ENCODE measurements at regions not wholly inside any gene's neighbourhood (a gene's known extent, or its start where the extent isn't known, plus 50 kb on each side); places are given as distances from the start of the nearest gene placed in this dataset.

GRCh38 chr16:82504836-82505235, 121.9 kb upstream of the CDH13 start:
- no peak overlapping the region for H2BK12ac ChIP-seq (ENCODE audit: low read depth, low read length)
- no peak overlapping the region for H3K14ac ChIP-seq (ENCODE audit: insufficient read length)
- no peak overlapping the region for H2BK20ac ChIP-seq (ENCODE audit: low read length)
- H3K79me2 ChIP-seq (ENCODE audit: control insufficient read depth in 1 of 2, insufficient read depth in 2 of 2, low read length in 2 of 2), result no peaks in the 10 kb centered on the region
- H3K9me3 ChIP-seq (ENCODE audit: insufficient read depth in 2 of 2, low read depth in 1 of 2, low read length in 1 of 2), result peaks cover 5 to 9% of the 10 kb centered on the region in 2 experiments; a peak in 3 of 4 replicates
- 98% methylated on average over 8 of the region's 8 CpGs; no CpG with 5 or more reads in 1 of the 2 experiments for WGBS, 2 experiments (ENCODE audit: extremely low coverage in 1 of 2, insufficient coverage in 1 of 2, insufficient read length in 1 of 2, insufficient replicate concordance in 2 of 2, low coverage in 1 of 2, low lambda C conversion rate in 2 of 2, missing lambda C conversion rate in 1 of 2)
- no peaks in the 10 kb centered on the region for H4K20me1 ChIP-seq (replicated peaks in 1 of 2; ENCODE audit: control insufficient read depth in 1 of 2, insufficient read depth in 2 of 2, low read length in 2 of 2)
- no peak overlapping the region for H4K5ac ChIP-seq (ENCODE audit: insufficient read length, low read depth, low read length)
- no peak overlapping the region for H2BK5ac ChIP-seq (ENCODE audit: low read depth, low read length)
- no peak overlapping the region for H3K4me3 ChIP-seq (ENCODE audit: extremely low read depth in 1 of 4, insufficient read depth in 2 of 4, low read depth in 3 of 4, low read length in 4 of 4)
- no peaks in the 10 kb centered on the region for H3K36me3 ChIP-seq (ENCODE audit: control insufficient read depth in 2 of 4, insufficient read depth in 4 of 4, low read length in 3 of 4)
- no peak for DNase-seq (ENCODE audit: low read depth in 1 of 2, low spot score in 2 of 2)
- H4K8ac ChIP-seq (ENCODE audit: extremely low read depth, insufficient read depth, low read length), result no peak overlapping the region
- POLR2A ChIA-PET (ENCODE audit: partially characterized antibody), result no interaction called here
- no peak overlapping the region for H3K27ac ChIP-seq (ENCODE audit: low read depth, low read length)
- H3K79me1 ChIP-seq (ENCODE audit: low read depth, low read length), result no peaks in the 10 kb centered on the region
- H2BK120ac ChIP-seq (replicated peaks; ENCODE audit: low read depth, low read length), result no peak overlapping the region
- no peak overlapping the region for H2AK5ac ChIP-seq (ENCODE audit: low read depth, low read length)
- H3K18ac ChIP-seq (ENCODE audit: extremely low read depth, low read length), result no peak overlapping the region
- H3K4me1 ChIP-seq (replicated peaks in 1 of 4; ENCODE audit: control insufficient read depth in 3 of 4, insufficient read depth in 4 of 4, low read length in 3 of 4), result no peaks in the 10 kb centered on the region
- no peak for FAIRE-seq
- no peak overlapping the region for H4K91ac ChIP-seq (replicated peaks; ENCODE audit: insufficient read length, low read length)
- CTCF ChIA-PET (ENCODE audit: partially characterized antibody), result no interaction called here
- no peak overlapping the region for H3K4me2 ChIP-seq (ENCODE audit: insufficient read depth in 1 of 2, low read depth in 2 of 2, low read length in 2 of 2)
- TF ChIP-seq CBX8 (IDR thresholded peaks at IDR 0.05; ENCODE audit: borderline replicate concordance, low read depth, low read length), result no peak
- TF ChIP-seq CEBPB (IDR thresholded peaks at IDR 0.05; ENCODE audit: low read depth, low read length), result 0 out of 2 replicates have a peak, but pooled peaks have one; percentile 30
- TF ChIP-seq SP1 (IDR thresholded peaks at IDR 0.05; ENCODE audit: low read depth, low read length), result no peak
- H2AFZ ChIP-seq (ENCODE audit: low read length), result no peak overlapping the region
- no peaks in the 10 kb centered on the region; a peak in 1 of 7 replicates for H3K27me3 ChIP-seq (replicated peaks in 1 of 4; ENCODE audit: control insufficient read depth in 3 of 4, extremely low read depth in 1 of 4, insufficient read depth in 3 of 4, low read length in 3 of 4)
- no peak overlapping the region for H3K23ac ChIP-seq (ENCODE audit: insufficient read length)
- H2BK15ac ChIP-seq (ENCODE audit: low read length), result no peak overlapping the region
- no peak overlapping the region for H3K9ac ChIP-seq (replicated peaks in 1 of 4; ENCODE audit: extremely low read depth in 1 of 4, low read depth in 3 of 4, low read length in 3 of 4)
- H3K23me2 ChIP-seq (ENCODE audit: low read depth, low read length), result no peaks in the 10 kb centered on the region
- H3K56ac ChIP-seq (replicated peaks; ENCODE audit: insufficient read length, low read depth, low read length), result no peak overlapping the region
- H3K4ac ChIP-seq (replicated peaks; ENCODE audit: insufficient read length, low read depth, low read length), result no peak overlapping the region

Data from H1 (cell line).